ENCODE measurements at regions not wholly inside any gene's neighbourhood (a gene's known extent, or its start where the extent isn't known, plus 50 kb on each side); places are given as distances from the start of the nearest gene placed in this dataset.

DNA sequence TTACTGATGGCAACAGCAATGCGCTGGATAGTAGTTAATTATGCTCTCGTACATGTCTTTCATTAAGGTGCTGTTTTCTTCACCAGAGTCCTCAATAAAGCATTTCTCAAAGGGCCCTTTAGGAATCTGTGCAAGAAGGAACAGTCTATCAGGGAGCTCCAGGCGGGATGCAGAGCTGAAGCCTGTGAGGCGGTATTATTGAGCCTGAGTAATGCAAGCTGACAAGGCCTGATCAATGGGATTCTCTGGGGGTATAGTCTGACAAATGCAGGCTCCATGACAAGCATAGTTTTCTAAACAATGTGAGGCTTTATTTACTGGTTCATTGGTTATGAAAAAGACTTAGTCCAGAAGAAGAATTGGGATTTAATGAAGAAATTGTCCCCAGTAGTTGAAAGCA is 530.9 kb upstream of the CBLB start:
- TF ChIP-seq, protein P1, sequence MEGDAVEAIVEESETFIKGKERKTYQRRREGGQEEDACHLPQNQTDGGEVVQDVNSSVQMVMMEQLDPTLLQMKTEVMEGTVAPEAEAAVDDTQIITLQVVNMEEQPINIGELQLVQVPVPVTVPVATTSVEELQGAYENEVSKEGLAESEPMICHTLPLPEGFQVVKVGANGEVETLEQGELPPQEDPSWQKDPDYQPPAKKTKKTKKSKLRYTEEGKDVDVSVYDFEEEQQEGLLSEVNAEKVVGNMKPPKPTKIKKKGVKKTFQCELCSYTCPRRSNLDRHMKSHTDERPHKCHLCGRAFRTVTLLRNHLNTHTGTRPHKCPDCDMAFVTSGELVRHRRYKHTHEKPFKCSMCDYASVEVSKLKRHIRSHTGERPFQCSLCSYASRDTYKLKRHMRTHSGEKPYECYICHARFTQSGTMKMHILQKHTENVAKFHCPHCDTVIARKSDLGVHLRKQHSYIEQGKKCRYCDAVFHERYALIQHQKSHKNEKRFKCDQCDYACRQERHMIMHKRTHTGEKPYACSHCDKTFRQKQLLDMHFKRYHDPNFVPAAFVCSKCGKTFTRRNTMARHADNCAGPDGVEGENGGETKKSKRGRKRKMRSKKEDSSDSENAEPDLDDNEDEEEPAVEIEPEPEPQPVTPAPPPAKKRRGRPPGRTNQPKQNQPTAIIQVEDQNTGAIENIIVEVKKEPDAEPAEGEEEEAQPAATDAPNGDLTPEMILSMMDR (IDR thresholded peaks at IDR 0.05; ENCODE audit: borderline replicate concordance, insufficient read depth, low read depth, low read length): no peak
- H3K4me3 ChIP-seq (ENCODE audit: low read depth, low read length): no peak overlapping the region

DNA sequence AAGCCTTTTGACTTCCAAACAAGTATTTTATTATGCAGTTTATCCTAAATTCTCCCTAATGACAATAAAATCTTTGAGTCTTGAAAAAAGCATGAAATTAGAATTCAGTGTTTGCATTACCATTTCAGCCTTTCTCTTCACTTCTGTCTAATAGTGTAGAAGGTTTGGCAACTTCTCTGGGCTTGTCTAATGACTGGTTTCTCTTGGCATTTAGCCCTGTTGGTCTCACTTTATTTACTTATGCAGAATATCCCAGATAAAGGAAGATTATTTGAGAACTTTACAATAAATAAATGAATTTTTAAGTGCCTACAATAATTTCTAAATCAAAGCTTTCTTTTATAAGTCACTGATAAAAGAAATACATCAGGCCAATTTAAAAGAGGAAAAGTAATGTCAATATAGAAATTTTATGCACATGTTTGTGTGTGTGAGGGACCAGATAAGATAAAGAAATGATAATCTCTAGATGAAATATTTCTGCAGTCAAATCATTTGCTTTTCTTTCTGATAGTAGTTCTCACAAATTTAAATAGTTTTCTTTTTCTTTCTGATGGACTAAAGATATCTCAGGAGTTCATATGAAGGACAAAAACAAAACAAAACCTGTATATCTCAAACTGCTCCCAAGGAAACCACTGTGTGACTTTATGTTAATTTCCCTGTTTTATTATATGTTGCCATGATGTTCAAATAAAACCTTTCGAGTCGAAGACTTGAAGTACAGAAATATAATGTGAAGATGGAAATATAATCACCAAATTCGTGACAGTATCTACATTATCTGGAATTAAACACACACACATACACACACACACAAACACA is 533.1 kb upstream of the CBLB start:
- TF ChIP-seq, protein P1 (IDR thresholded peaks at IDR 0.05; ENCODE audit: borderline replicate concordance, insufficient read depth, low read depth, low read length): no peak
- H3K4me3 ChIP-seq (ENCODE audit: low read depth, low read length): no peak overlapping the region

- no peak overlapping the region for H3K4me3 ChIP-seq (ENCODE audit: low read depth, low read length)
- TF ChIP-seq, protein P1 (IDR thresholded peaks at IDR 0.05; ENCODE audit: borderline replicate concordance, insufficient read depth, low read depth, low read length): no peak
These were observed 534.7 kb upstream of the CBLB start for GRCh38 chr3:106403371-106404145.

- TF ChIP-seq, protein P1 (IDR thresholded peaks at IDR 0.05; ENCODE audit: borderline replicate concordance, insufficient read depth, low read depth, low read length): no peak
These were observed 544.9 kb upstream of the CBLB start for GRCh38 chr3:106413683-106414082.

GRCh38 chr3:106420628-106421027 is 551.8 kb upstream of the CBLB start:
- TF ChIP-seq, protein P1 (IDR thresholded peaks at IDR 0.05; ENCODE audit: borderline replicate concordance, insufficient read depth, low read depth, low read length): no peak
- no peak overlapping the region for H3K4me3 ChIP-seq (ENCODE audit: low read depth, low read length)

More at GRCh38 chr3:106413683-106414082, 544.9 kb upstream of the CBLB start:
- H3K4me3 ChIP-seq (ENCODE audit: low read depth, low read length): no peak overlapping the region

DNA sequence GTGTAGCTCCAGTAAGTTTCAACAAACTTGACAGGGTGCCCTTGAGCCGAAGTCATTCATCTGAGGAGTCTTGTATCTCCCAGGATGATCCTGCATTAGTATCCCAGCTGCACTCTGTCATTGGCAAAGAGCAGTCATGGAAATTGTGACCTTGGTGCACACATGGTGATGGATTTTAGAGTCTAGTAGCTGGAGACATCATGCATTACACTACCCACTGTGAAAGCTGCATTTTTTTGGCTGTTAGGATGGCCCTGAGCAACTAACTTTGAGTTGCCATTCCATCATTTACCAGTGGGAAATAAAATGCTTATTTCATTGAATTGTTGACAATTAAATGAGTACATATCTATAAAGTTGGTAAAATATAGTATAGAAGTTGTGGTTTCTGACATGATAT is 552.6 kb upstream of the CBLB start:
- H3K4me3 ChIP-seq (ENCODE audit: low read depth, low read length): no peak overlapping the region
- TF ChIP-seq, protein P1 (IDR thresholded peaks at IDR 0.05; ENCODE audit: borderline replicate concordance, insufficient read depth, low read depth, low read length): no peak
